H1 (cell line): ENCODE measurements at regions not wholly inside any gene's neighbourhood (a gene's known extent, or its start where the extent isn't known, plus 50 kb on each side); places are given as distances from the start of the nearest gene placed in this dataset.

ENCODE experiments used
- CHD1 ChIP-seq: IDR thresholded peaks from 2 replicates; pipeline ENCODE4 v1.6.1; 2012; ENCODE audit warnings: low read depth, low read length, improper control_type of control experiment
- GTF2F1 ChIP-seq: IDR thresholded peaks from 2 replicates; pipeline ENCODE4 v1.6.1; 2012; ENCODE audit warnings: low read depth, low read length, improper control_type of control experiment, borderline replicate concordance
- TCF12 ChIP-seq: IDR thresholded peaks from 2 replicates; pipeline ENCODE4 v1.6.1; 2011; ENCODE audit warnings: low read depth, mild to moderate bottlenecking, low read length

DNA sequence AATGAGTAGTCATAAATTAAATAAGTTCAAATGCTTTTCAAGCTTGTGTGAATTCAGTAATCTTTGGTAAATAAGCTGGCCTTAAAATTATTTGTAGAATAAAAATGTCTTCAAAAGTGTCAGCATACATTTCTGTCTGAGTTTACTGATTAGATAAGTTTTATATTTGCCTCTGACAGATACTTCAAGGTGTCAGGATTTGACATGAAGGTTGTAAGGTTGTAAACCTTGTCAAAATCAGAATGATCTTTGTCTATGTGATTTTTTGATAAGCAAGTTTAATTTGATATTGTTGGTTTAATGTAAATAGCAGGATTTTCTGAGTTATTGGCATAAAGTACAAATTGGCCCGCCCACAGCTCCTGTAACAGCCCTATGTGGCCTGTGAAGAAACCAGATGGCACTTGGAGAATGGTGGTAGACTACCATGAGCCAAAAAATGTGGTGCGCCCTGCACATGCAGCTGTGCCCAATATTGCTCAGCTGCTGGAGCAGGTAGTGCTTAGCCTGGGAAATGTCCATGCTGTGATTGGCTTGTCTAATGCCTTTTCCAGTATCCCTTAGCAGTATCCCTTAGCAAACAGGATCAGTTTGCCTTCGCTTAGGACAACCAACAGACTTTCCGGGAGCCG, 188.0 kb upstream of the SPHKAP start (continued):
- TF ChIP-seq GTF2F1 (no peak), CHD1 (no peak), TCF12 (no peak)
